Transverse colon (tissue), 4 donors: ENCODE measurements at regions not wholly inside any gene's neighbourhood (a gene's known extent, or its start where the extent isn't known, plus 50 kb on each side); places are given as distances from the start of the nearest gene placed in this dataset.

Source experiments
- CTCF ChIP-seq, 5 experiments: fragments of 200-600 bp in 3 of 5; fragments of 450-650 bp in 2 of 5; sonication (generic) in 3 of 5; IDR thresholded peaks; 1 replicate in 2 of 5; 2 replicates in 3 of 5; pipeline ENCODE4 v1.5.1; 2016 to 2017; ENCODE audit warnings: antibody characterized with exemption in 5 of 5, inconsistent platforms in 3 of 5, mild to moderate bottlenecking in 2 of 5, moderate library complexity in 1 of 5
- EP300 ChIP-seq: sonication (generic); formaldehyde crosslinking; IDR thresholded peaks from one replicate; pipeline ENCODE4 v1.6.1; 2017; ENCODE audit warnings: antibody characterized with exemption, low read depth
- POLR2A ChIP-seq: fragments of 450-650 bp; IDR thresholded peaks from one replicate; pipeline ENCODE4 v1.6.1; 2016; ENCODE audit warnings: antibody characterized with exemption, mild to moderate bottlenecking, moderate library complexity
- POLR2AphosphoS5 ChIP-seq, 3 donors: sonication (generic); formaldehyde crosslinking; IDR thresholded peaks; one replicate each; pipeline ENCODE4 v1.6.1; 2016; ENCODE audit warnings: antibody characterized with exemption in 3 of 3

DNA sequence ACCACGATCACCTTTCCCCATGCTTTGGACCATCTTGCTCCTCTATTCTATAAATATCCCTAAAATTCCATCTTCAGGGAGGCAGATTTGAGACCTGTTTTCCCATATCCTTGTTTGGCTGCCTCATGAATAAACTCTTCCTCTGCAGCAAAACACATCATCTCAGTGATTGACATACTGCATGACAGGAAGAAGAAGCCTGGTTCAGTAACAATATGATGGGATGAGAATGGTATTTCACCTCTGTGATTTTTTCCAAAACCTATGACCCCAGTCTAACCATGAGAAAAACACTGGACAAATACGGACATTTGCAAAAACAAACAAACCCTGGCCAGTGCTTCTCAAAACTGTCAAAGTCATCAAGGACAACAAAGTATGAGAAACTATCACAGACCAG is 53.8 kb upstream of the ZSWIM5 start:
- TF ChIP-seq POLR2A: no peak
- no peak for TF ChIP-seq POLR2AphosphoS5 (IDR thresholded peaks at IDR 0.05)
- no peak for TF ChIP-seq CTCF (IDR thresholded peaks at IDR 0.05)
- no peak for TF ChIP-seq EP300
